ENCODE measurements at regions not wholly inside any gene's neighbourhood (a gene's known extent, or its start where the extent isn't known, plus 50 kb on each side); places are given as distances from the start of the nearest gene placed in this dataset.

DNA sequence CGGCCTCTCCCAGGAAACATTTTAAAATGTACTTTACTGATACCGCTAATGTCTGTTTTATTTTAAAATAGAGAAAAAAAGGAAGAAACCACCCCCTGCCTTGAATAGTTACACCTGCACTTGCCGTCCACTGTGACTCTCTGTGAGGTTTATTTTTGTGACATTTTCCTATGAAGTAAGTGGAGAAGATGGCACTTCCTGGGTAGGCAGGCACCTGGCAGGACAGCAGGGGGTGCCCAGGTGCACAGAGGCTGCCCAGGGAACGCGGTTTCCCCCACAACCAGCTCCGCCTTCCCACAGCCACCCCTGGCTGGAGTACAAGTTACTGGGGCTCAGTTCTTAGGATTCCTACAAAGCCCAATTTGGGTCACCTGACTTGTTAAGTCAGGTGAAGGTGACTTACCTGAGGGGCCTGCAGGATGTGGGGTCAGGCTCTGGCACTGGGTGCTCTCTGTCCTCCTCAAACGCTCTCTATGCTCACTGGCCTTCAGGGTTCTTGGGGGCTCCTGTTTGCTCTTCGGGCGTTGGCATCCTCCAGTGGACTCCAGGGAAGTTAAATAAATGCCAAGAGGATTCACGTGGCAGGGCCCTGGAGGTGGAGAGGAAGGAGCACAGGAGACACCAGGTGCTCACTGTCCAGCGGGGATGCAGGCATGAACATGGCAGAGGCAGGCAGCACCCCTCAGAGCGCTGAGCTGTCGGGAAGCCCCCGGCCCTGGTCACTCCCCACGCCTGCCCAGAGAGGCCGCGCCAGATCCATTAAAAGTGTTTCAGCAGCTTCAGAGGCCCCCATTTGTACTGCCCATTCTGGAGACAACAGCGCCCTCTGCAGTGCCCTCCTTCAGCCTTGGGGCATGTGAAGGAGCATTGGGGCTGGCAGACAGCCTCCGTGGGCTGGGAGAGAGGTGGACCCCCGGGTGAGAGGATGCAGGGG, 1021.2 kb downstream of the TBC1D22A start:
- no peak for DNase-seq

- no peak for DNase-seq
Measured at GRCh38 chr22:47782328-47783075, 1020.1 kb downstream of the TBC1D22A start.

DNA sequence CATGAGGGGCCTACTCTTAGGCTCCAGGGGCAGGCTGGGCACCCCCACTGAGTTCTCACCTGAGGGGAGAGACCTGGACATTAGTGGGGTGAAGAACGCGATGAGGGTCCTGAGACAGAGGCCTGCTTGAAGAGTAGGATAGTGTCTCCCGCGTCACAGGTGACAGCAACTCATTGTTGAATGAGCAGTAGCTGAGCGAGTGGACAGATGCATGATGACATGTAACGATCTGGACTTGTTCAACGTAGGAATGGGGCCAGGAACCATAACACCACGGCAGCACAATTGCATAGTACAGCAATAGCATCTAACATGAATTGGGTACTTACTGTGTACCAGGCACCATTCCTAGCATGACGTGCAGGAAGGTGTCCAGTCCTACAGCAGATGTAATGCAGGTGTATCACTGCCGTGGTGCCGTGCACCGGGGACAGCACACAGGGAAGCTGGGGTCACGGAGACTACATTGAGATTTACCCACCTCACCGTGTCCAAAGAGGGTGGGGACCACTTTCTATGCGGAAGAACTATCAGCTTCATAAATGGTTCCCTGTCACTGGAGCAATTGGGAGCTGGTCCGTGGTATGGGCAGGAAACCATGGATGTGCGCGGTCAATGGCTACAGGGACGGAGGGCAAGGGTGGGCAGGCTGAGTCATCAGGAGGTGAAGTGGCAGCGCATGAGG, 1019.1 kb downstream of the TBC1D22A start:
- no peak for DNase-seq

GRCh38 chr22:47781024-47781423, 1018.6 kb downstream of the TBC1D22A start:
- DNase-seq, result no peak

DNA sequence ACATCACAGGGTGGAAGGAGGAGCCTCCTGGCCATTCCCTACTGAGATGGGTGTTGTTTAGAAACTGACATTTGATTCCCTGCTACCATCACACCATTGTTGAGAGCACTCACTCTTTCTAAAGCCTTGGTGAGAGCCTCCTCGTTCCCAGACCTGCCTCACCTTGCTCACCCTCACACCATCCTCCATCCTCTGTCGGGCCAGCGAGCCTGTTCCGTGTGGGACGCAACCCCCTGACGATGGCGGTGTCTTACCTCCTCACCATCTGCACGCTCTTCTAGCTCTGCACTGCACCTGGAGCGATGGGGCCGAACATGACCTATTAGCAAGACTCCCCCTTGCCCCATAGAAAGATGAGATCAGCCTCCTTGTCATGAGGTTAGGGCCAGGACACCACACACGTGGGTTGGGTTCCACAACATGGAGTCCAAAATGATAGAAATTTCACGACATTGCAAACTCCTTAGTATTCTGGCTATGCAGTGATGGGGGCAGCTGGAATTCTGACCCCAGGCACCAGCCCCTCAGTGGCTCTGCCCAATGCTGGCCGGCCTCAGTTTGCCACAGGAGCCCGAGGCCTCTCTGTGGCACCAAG, 1017.9 kb downstream of the TBC1D22A start:
- no peak for DNase-seq

- DNase-seq, result no peak
Measured at GRCh38 chr22:47779474-47779873, 1017.0 kb downstream of the TBC1D22A start.

DNA sequence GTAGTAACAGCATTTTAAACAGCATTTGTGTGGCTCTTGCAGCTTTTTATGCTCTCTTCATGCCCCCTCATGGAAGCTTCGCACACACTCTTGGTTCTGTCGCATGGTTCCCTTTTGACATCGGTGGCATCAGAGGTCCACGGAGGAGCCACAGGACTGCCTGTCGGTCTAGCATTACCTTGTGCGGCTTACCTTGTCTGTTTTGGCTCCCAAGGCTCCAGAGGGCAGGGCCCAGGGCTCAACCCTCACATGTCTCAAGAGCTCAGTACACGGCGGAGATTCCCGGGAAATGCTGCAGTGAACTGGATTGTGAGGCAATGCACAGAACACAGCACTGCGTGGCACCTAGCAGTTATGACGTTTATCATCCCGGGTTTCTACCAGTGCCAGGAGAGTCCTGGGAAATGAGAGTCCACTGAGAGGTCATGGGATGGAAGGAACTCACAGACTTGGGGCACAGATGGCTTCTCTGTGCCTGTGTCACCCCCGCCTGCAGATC, 1015.8 kb downstream of the TBC1D22A start:
- DNase-seq, result no peak

GRCh38 chr22:47777426-47777825, 1015.0 kb downstream of the TBC1D22A start:
- DNase-seq, result no peak

DNA sequence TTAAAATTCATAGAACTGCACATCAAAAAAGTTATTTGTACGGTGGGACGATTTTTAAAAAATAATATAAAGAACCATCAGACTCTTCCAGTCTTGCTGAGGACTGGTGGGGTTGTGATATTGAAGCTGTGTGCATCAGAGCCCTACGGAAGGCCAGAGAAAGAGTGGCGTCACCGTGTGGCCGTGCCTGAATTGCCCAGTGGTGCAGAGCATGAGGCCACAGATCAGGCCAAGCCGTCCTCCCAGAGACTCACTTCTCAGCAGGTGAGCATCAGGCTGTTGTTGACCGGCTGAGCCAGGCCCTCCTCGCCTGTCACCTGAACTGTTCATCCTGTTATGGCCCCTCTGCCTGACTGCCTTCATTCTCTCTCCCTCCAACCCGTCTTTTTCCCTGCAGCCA, 1013.9 kb downstream of the TBC1D22A start:
- DNase-seq, result no peak

DNA sequence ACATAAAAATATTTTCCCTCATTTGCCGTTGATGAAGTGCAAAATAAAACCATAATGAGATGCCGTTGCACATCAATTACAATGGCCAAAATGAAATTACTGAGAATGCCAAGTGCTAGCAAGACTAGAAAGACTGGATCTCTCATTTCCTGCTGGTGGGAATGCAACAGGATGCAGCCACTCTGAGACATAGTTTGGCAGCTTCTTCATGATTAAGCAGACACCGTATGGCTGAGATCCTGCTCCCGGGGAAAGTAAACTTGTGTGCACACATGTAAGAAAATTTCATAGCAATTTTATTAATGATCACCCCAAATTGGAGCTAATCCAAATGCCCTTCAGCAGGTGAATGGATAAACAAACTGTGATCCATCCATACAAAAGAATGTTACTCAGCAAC, 1013.2 kb downstream of the TBC1D22A start:
- no peak for DNase-seq

GRCh38 chr22:47775191-47775590, 1012.7 kb downstream of the TBC1D22A start:
- no peak for DNase-seq

GRCh38 chr22:47773635-47774034, 1011.2 kb downstream of the TBC1D22A start:
- DNase-seq, result no peak

DNA sequence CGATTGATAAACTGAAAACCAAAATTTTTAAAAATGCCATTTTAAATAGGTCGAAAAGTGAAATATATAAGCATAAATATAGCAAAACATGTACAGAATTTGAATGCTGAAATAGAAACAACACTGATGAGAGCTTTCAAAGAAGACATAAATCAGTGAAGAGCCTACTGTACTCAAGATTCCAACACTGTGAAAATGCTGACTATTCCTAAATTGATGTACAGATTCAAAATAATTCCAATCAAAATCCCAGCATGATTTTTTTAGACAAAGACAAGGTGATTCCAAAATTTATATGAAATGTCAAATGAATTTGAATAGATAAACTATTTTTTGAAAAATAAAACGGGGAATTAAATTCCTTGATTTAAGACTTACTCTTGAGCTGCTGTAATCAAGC, 1010.4 kb downstream of the TBC1D22A start:
- DNase-seq, result no peak

DNA sequence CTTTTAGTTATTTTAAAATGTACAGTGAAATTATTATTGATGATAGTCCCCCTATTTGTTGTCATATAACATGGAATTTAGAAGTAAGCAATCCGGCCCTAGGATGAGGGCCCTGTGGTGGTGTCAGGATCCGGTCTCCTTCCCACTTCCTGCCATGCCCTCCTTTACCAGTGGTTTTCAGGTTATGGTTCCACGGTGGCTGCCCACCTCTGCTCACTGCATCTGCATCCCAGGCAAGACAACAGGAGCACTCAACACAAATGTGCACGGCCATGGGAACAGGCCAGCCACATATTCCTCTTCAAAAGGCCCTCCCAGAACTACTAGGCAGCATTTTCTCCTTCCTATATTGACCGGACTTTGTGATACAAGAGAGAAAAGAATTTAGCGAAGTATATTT, 1007.2 kb downstream of the TBC1D22A start:
- DNase-seq, result no peak

- no peak for DNase-seq
Measured at GRCh38 chr22:47768027-47768426, 1005.6 kb downstream of the TBC1D22A start.

- no peak for DNase-seq
Measured at GRCh38 chr22:47767403-47767802, 1005.0 kb downstream of the TBC1D22A start.

DNA sequence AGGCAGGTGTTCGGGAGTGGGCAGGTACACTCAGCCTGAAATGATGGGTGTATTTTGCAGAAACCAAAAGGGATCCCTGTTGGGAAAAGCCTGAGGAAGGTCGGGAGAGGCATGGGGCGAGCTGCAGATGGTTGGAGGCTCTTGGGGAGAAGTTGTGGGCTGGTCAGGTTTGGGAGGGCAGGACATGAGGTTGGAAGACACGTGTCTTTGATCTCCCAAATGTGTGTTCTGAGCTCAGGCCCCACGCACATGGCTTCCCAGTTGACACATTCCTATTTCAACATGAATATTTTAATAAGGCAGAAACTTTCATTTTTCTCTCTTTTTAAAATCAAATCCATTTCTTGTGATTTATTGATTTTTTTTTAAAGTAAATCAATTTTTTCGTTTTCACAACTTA, 1003.3 kb downstream of the TBC1D22A start:
- no peak for DNase-seq

- DNase-seq, result no peak
Measured at GRCh38 chr22:47762141-47762540, 999.7 kb downstream of the TBC1D22A start.

GRCh38 chr22:47759909-47760308, 997.5 kb downstream of the TBC1D22A start:
- no peak for DNase-seq

GRCh38 chr22:47757741-47758140, 995.3 kb downstream of the TBC1D22A start:
- no peak for DNase-seq

DNA sequence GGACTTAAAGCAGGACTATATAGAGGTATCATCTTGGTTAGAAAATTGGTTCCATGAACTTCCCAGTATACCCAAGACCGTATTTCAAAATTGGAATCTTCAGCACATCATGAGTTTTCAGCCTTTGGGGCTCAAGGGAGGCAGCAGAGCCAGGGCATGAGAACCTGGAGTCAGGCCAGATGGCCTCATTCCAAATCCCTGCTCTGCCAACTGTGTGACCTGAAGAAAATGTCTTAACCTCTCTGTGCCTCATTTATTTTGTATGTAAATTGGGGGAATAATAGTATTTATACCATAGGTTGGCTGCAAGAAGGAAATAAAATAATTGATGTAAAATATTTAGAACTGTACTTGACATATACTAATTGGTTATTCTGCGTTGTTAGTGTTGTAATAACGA, 987.6 kb downstream of the TBC1D22A start:
- DNase-seq, result no peak

DNA sequence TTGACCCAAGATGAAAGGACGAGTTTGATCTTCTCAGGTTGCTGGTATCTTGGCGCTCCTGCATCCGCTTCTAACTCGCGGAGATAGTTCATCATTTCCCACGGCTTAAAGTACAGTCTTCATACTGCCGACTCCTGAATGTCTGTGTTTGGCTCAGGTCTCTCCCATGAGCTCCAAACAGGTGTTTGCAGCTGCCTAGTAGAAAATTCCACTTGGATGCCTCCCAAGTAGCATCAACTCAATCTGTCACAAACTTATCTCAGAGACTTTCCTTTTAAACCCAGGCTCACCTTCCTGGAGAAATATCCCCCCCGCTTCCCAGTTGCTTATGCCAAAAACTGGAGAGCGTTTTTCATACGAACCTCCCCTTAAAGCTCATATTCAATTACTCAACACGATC, 986.5 kb downstream of the TBC1D22A start:
- DNase-seq, result no peak

- no peak for DNase-seq
Measured at GRCh38 chr22:47748271-47748670, 985.8 kb downstream of the TBC1D22A start.
